WTC11 (cell line): ENCODE measurements at regions not wholly inside any gene's neighbourhood (a gene's known extent, or its start where the extent isn't known, plus 50 kb on each side); places are given as distances from the start of the nearest gene placed in this dataset.

Source experiments
- CREM ChIP-seq: sonication (generic); formaldehyde crosslinking; IDR thresholded peaks from 2 replicates; pipeline ENCODE4 v1.8.1; 2022; ENCODE audit warnings: mild to moderate bottlenecking, missing genetic modification reagents, moderate library complexity
- CTCF ChIP-seq: fragments of 200-600 bp; IDR thresholded peaks from 2 replicates; pipeline ENCODE4 v1.8.0; 2022; ENCODE audit warnings: antibody characterized with exemption
- ESRRA ChIP-seq: sonication (generic); formaldehyde crosslinking; IDR thresholded peaks from 2 replicates; pipeline ENCODE4 v1.8.1; 2022; ENCODE audit warnings: mild to moderate bottlenecking, missing genetic modification reagents, borderline replicate concordance
- GRHL2 ChIP-seq: fragments of 250-450 bp; sonication (Bioruptor Pico); IDR thresholded peaks from 2 replicates; pipeline ENCODE4 v1.8.0; 2022; ENCODE audit warnings: mild to moderate bottlenecking, moderate library complexity; ENCODE audit not compliant: insufficient replicate concordance, severe bottlenecking
- NR1H2 ChIP-seq: sonication (generic); formaldehyde crosslinking; IDR thresholded peaks from 2 replicates; pipeline ENCODE4 v1.9.0; 2021; ENCODE audit warnings: mild to moderate bottlenecking, moderate library complexity, missing genetic modification reagents
- TP53 ChIP-seq: sonication (generic); formaldehyde crosslinking; IDR thresholded peaks from 2 replicates; pipeline ENCODE4 v1.8.1; 2023; ENCODE audit warnings: mild to moderate bottlenecking, missing genetic modification reagents
- ZNF138 ChIP-seq: sonication (generic); formaldehyde crosslinking; conservative IDR thresholded peaks from 2 replicates; pipeline ENCODE4 v1.8.1; 2022; ENCODE audit warnings: mild to moderate bottlenecking, moderate library complexity, missing genetic modification reagents

DNA sequence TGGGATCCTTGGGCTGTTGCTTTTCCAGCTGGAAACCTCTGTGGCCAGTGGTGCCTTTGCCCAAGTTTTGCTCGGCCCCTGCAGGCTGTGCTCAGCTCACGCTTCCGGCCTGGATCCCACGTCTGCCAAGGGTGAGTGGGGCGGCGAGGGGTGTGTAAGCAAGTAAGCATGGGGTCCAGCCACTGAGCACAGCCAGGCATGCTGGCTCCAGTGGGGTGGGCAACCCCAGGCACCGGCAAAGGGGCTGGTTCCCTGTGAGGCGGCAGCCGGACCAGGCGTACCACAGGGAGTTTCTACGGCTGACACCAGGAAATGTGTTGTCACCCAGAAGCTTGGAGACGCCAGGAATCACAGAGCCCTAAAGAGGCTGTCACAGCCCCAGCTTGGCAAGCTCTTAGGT lies 393.4 kb upstream of the CCDC196 start:
- TF ChIP-seq ZNF138 (CRISPR knock-in tag) (no peak), CTCF (no peak), NR1H2 (CRISPR knock-in tag) (no peak), GRHL2 (CRISPR knock-in tag) (no peak), TP53 (no peak), CREM (CRISPR knock-in tag) (no peak), ESRRA (CRISPR knock-in tag) (no peak)
